ENCODE measurements at regions not wholly inside any gene's neighbourhood (a gene's known extent, or its start where the extent isn't known, plus 50 kb on each side); places are given as distances from the start of the nearest gene placed in this dataset.

GRCh38 chr1:163512349-163512989 lies 190.7 kb downstream of the NUF2 start:
- FAIRE-seq = no peak

DNA sequence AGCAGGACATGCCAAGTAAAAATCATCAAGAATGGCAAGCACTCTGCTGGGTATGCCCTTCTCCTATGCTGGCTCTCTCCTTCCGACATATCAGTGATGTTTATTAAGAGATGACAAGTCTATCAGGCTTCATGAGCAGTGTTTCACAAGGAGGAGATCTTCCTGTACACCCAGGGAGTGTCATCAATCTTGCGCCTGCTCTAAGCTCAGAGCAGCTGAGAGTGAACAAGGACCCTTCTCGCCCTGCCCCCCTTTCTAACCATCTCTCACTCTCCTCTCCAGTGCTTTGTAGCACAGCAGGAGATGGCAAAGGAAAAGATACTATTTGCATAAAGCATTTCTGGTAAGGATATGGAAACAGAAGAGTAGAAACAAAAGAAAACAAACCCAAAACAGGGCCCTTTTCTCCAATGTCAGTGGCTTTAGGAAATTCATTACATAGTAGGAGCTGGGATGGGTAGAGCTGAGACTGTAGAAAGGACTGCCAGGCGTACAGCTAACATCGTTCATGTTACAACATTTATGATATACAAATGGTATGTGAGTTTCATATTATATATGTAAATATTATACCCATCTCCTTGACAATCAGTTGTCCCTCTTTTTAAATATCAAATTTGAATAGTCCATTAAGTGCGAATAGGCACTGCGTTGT lies 201.7 kb downstream of the NUF2 start:
- DNase-seq = no peak
- no peak overlapping the region for H3K4me3 ChIP-seq (ENCODE audit: low read length in 3 of 3)
- peaks cover 0 to 4% (median 0%) of the 10 kb centered on the region in 3 donors for H3K9me3 ChIP-seq (ENCODE audit: control insufficient read depth in 2 of 3, insufficient read depth in 1 of 3, low read length in 3 of 3)
- H3K4me1 ChIP-seq (ENCODE audit: control insufficient read depth in 2 of 3, insufficient read depth in 2 of 3, low read depth in 1 of 3, low read length in 3 of 3) = no peaks in the 10 kb centered on the region
- H3K27me3 ChIP-seq (ENCODE audit: control insufficient read depth, insufficient read depth, low read length) = no peaks in the 10 kb centered on the region
- intact Hi-C loops (cut with DNase I) = no loop called here
- no peak overlapping the region for H3K9ac ChIP-seq (ENCODE audit: low read length in 3 of 3)
- no peaks in the 10 kb centered on the region for H3K36me3 ChIP-seq (ENCODE audit: control insufficient read depth in 2 of 3, insufficient read depth in 3 of 3, low read length in 3 of 3)
- no peak for FAIRE-seq
- TF ChIP-seq, protein P1, sequence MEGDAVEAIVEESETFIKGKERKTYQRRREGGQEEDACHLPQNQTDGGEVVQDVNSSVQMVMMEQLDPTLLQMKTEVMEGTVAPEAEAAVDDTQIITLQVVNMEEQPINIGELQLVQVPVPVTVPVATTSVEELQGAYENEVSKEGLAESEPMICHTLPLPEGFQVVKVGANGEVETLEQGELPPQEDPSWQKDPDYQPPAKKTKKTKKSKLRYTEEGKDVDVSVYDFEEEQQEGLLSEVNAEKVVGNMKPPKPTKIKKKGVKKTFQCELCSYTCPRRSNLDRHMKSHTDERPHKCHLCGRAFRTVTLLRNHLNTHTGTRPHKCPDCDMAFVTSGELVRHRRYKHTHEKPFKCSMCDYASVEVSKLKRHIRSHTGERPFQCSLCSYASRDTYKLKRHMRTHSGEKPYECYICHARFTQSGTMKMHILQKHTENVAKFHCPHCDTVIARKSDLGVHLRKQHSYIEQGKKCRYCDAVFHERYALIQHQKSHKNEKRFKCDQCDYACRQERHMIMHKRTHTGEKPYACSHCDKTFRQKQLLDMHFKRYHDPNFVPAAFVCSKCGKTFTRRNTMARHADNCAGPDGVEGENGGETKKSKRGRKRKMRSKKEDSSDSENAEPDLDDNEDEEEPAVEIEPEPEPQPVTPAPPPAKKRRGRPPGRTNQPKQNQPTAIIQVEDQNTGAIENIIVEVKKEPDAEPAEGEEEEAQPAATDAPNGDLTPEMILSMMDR (IDR thresholded peaks at IDR 0.05; ENCODE audit: borderline replicate concordance, extremely low read depth, insufficient read depth) = no peak
- no peak overlapping the region for H3K27ac ChIP-seq (ENCODE audit: low read depth in 2 of 2, low read length in 2 of 2)

More at GRCh38 chr1:163512349-163512989, 190.7 kb downstream of the NUF2 start:
- H3K27me3 ChIP-seq (ENCODE audit: control insufficient read depth, insufficient read depth, low read length) = no peaks in the 10 kb centered on the region
- no peaks in the 10 kb centered on the region for H3K4me1 ChIP-seq (ENCODE audit: control insufficient read depth in 2 of 3, insufficient read depth in 2 of 3, low read depth in 1 of 3, low read length in 3 of 3)
- H3K4me3 ChIP-seq (ENCODE audit: low read length in 3 of 3) = no peak overlapping the region
- no peak overlapping the region for H3K9ac ChIP-seq (ENCODE audit: low read length in 3 of 3)
- intact Hi-C loops (cut with DNase I) = no loop called here
- TF ChIP-seq, protein P1 (IDR thresholded peaks at IDR 0.05; ENCODE audit: borderline replicate concordance, extremely low read depth, insufficient read depth) = no peak
- no peak for DNase-seq
- no peaks in the 10 kb centered on the region for H3K9me3 ChIP-seq (ENCODE audit: control insufficient read depth in 2 of 3, insufficient read depth in 1 of 3, low read length in 3 of 3)
- no peaks in the 10 kb centered on the region for H3K36me3 ChIP-seq (ENCODE audit: control insufficient read depth in 2 of 3, insufficient read depth in 3 of 3, low read length in 3 of 3)
- H3K27ac ChIP-seq (ENCODE audit: low read depth in 2 of 2, low read length in 2 of 2) = no peak overlapping the region

GRCh38 chr1:163528710-163529348 lies 207.1 kb downstream of the NUF2 start:
- DNase-seq = peak in 1 of 5 donors; percentile 55
- intact Hi-C loops (cut with DNase I) = no loop called here

More at GRCh38 chr1:163528710-163529348, 207.1 kb downstream of the NUF2 start:
- peaks cover 0 to 4% (median 0%) of the 10 kb centered on the region in 3 donors for H3K9me3 ChIP-seq (ENCODE audit: control insufficient read depth in 2 of 3, insufficient read depth in 1 of 3, low read length in 3 of 3)
- no peak overlapping the region for H3K4me3 ChIP-seq (ENCODE audit: low read length in 3 of 3)
- H3K4me1 ChIP-seq (ENCODE audit: control insufficient read depth in 2 of 3, insufficient read depth in 2 of 3, low read depth in 1 of 3, low read length in 3 of 3) = no peaks in the 10 kb centered on the region
- no peak overlapping the region for H3K27ac ChIP-seq (ENCODE audit: low read depth in 2 of 2, low read length in 2 of 2)
- H3K9ac ChIP-seq (ENCODE audit: low read length in 3 of 3) = no peak overlapping the region
- no peaks in the 10 kb centered on the region for H3K27me3 ChIP-seq (ENCODE audit: control insufficient read depth, insufficient read depth, low read length)
- TF ChIP-seq, protein P1 (IDR thresholded peaks at IDR 0.05; ENCODE audit: borderline replicate concordance, extremely low read depth, insufficient read depth) = peak; percentile 30
- no peaks in the 10 kb centered on the region for H3K36me3 ChIP-seq (ENCODE audit: control insufficient read depth in 2 of 3, insufficient read depth in 3 of 3, low read length in 3 of 3)
- peak; percentile 97 for FAIRE-seq

Data from kidney (tissue), 13 donors.